ENCODE measurements at regions not wholly inside any gene's neighbourhood (a gene's known extent, or its start where the extent isn't known, plus 50 kb on each side); places are given as distances from the start of the nearest gene placed in this dataset.

GRCh38 chr12:124510301-124510970 lies 57.0 kb downstream of the NCOR2 start:
- peaks cover 24% of the 10 kb centered on the region; the same call in 1 of the 2 replicates for H3K36me3 ChIP-seq (ENCODE audit: low read depth)
- peaks cover 57% of the 10 kb centered on the region for H3K4me1 ChIP-seq (ENCODE audit: insufficient read depth, poor library complexity, severe bottlenecking)
- peak; percentile 53 for TF ChIP-seq CTCF (IDR thresholded peaks at IDR 0.05; ENCODE audit: poor library complexity, severe bottlenecking)
- ATAC-seq (ENCODE audit: low read depth) = no peak; the same call in 2 of the 3 replicates
- no peak for DNase-seq (ENCODE audit: low spot score)
- no peaks in the 10 kb centered on the region for H3K27me3 ChIP-seq (ENCODE audit: insufficient read depth, poor library complexity, severe bottlenecking)
- peak overlapping the region; percentile 97 for H3K27ac ChIP-seq (ENCODE audit: poor library complexity, severe bottlenecking)
- H3K9me3 ChIP-seq (ENCODE audit: severe bottlenecking) = no peaks in the 10 kb centered on the region
- H3K4me3 ChIP-seq (ENCODE audit: severe bottlenecking) = no peak overlapping the region

- DNase-seq (ENCODE audit: low spot score) (peak; percentile 86), ATAC-seq (ENCODE audit: low read depth) (peak; percentile 76)
- H3K36me3 ChIP-seq (ENCODE audit: low read depth) = peaks cover 22% of the 10 kb centered on the region; the same call in 1 of the 2 replicates
- peaks cover 57% of the 10 kb centered on the region for H3K4me1 ChIP-seq (ENCODE audit: insufficient read depth, poor library complexity, severe bottlenecking)
- no peaks in the 10 kb centered on the region for H3K9me3 ChIP-seq (ENCODE audit: severe bottlenecking)
- H3K4me3 ChIP-seq (ENCODE audit: severe bottlenecking) = no peak overlapping the region
- TF ChIP-seq CTCF (IDR thresholded peaks at IDR 0.05; ENCODE audit: poor library complexity, severe bottlenecking) = no peak
- H3K27me3 ChIP-seq (ENCODE audit: insufficient read depth, poor library complexity, severe bottlenecking) = no peaks in the 10 kb centered on the region
- peak overlapping the region; percentile 97 for H3K27ac ChIP-seq (ENCODE audit: poor library complexity, severe bottlenecking)
These were observed 57.6 kb downstream of the NCOR2 start for GRCh38 chr12:124509676-124510300.

GRCh38 chr12:124509300-124509675 lies 58.1 kb downstream of the NCOR2 start:
- no peaks in the 10 kb centered on the region for H3K9me3 ChIP-seq (ENCODE audit: severe bottlenecking)
- H3K4me1 ChIP-seq (ENCODE audit: insufficient read depth, poor library complexity, severe bottlenecking) = peaks cover 61% of the 10 kb centered on the region
- no peak for TF ChIP-seq CTCF (IDR thresholded peaks at IDR 0.05; ENCODE audit: poor library complexity, severe bottlenecking)
- H3K4me3 ChIP-seq (ENCODE audit: severe bottlenecking) = no peak overlapping the region
- peak overlapping the region; percentile 97 for H3K27ac ChIP-seq (ENCODE audit: poor library complexity, severe bottlenecking)
- DNase-seq (ENCODE audit: low spot score) (no peak), ATAC-seq (ENCODE audit: low read depth) (peak; percentile 18)
- H3K27me3 ChIP-seq (ENCODE audit: insufficient read depth, poor library complexity, severe bottlenecking) = no peaks in the 10 kb centered on the region
- peaks cover 21% of the 10 kb centered on the region; the same call in 1 of the 2 replicates for H3K36me3 ChIP-seq (ENCODE audit: low read depth)

GRCh38 chr12:124508381-124509079 lies 58.9 kb downstream of the NCOR2 start:
- TF ChIP-seq CTCF (IDR thresholded peaks at IDR 0.05; ENCODE audit: poor library complexity, severe bottlenecking) = no peak
- ATAC-seq (ENCODE audit: low read depth) (no peak), DNase-seq (ENCODE audit: low spot score) (no peak)
- no peak overlapping the region for H3K4me3 ChIP-seq (ENCODE audit: severe bottlenecking)
- H3K27me3 ChIP-seq (ENCODE audit: insufficient read depth, poor library complexity, severe bottlenecking) = no peaks in the 10 kb centered on the region
- no peaks in the 10 kb centered on the region for H3K9me3 ChIP-seq (ENCODE audit: severe bottlenecking)
- peaks cover 20% of the 10 kb centered on the region for H3K36me3 ChIP-seq (ENCODE audit: low read depth)
- H3K4me1 ChIP-seq (ENCODE audit: insufficient read depth, poor library complexity, severe bottlenecking) = peaks cover 59% of the 10 kb centered on the region
- peak overlapping the region; percentile 97 for H3K27ac ChIP-seq (ENCODE audit: poor library complexity, severe bottlenecking)

All from RWPE2 (cell line).